ENCODE measurements at regions not wholly inside any gene's neighbourhood (a gene's known extent, or its start where the extent isn't known, plus 50 kb on each side); places are given as distances from the start of the nearest gene placed in this dataset.
A peak's percentile ranks its signal among the peaks of the same experiment; 100 is the strongest.

- peak; percentile 28 to 56; a peak in 3 of 4 replicates for TF ChIP-seq RAD21 (IDR thresholded peaks at IDR 0.05 in 1 of 2, conservative IDR thresholded peaks at IDR 0.05 in 1 of 2; ENCODE audit: low read depth in 2 of 2, low read length in 2 of 2)
- no peak for TF ChIP-seq SAP30 (IDR thresholded peaks at IDR 0.05; ENCODE audit: insufficient read depth, insufficient replicate concordance, low read length)
- TF ChIP-seq POLR2A (IDR thresholded peaks at IDR 0.05; ENCODE audit: control extremely low read depth in 1 of 2, low read depth in 2 of 2, low read length in 2 of 2), result no peak
- peak; percentile 49 to 59 (median 51) for TF ChIP-seq CTCF (IDR thresholded peaks at IDR 0.05; ENCODE audit: control extremely low read depth in 1 of 3, insufficient read depth in 1 of 3, low read depth in 1 of 3, low read length in 3 of 3)
- H3K4ac ChIP-seq (replicated peaks; ENCODE audit: insufficient read length, low read depth, low read length), result no peak overlapping the region
- H3K4me1 ChIP-seq (replicated peaks in 1 of 4; ENCODE audit: control insufficient read depth in 3 of 4, insufficient read depth in 4 of 4, low read length in 3 of 4), result no peaks in the 10 kb centered on the region
- no peak overlapping the region for H2AFZ ChIP-seq (ENCODE audit: low read length)
- H3K4me3 ChIP-seq (ENCODE audit: extremely low read depth in 1 of 4, insufficient read depth in 2 of 4, low read depth in 3 of 4, low read length in 4 of 4), result no peak overlapping the region
- no peak overlapping the region for H3K18ac ChIP-seq (ENCODE audit: extremely low read depth, low read length)
- H3K23me2 ChIP-seq (ENCODE audit: low read depth, low read length), result no peaks in the 10 kb centered on the region
- H3K9me3 ChIP-seq (ENCODE audit: insufficient read depth in 2 of 2, low read depth in 1 of 2, low read length in 1 of 2), result no peaks in the 10 kb centered on the region; a peak in 1 of 4 replicates
- H3K56ac ChIP-seq (replicated peaks; ENCODE audit: insufficient read length, low read depth, low read length), result no peak overlapping the region
- H2BK15ac ChIP-seq (ENCODE audit: low read length), result no peak overlapping the region
- no peaks in the 10 kb centered on the region for H3K36me3 ChIP-seq (ENCODE audit: control insufficient read depth in 2 of 4, insufficient read depth in 4 of 4, low read length in 3 of 4)
- H4K5ac ChIP-seq (ENCODE audit: insufficient read length, low read depth, low read length), result no peak overlapping the region
- H4K91ac ChIP-seq (replicated peaks; ENCODE audit: insufficient read length, low read length), result no peak overlapping the region
- no peak overlapping the region for H3K14ac ChIP-seq (ENCODE audit: insufficient read length)
- H2AK5ac ChIP-seq (ENCODE audit: low read depth, low read length), result no peak overlapping the region
- H3K4me2 ChIP-seq (ENCODE audit: insufficient read depth in 1 of 2, low read depth in 2 of 2, low read length in 2 of 2), result no peak overlapping the region
- H4K20me1 ChIP-seq (replicated peaks in 1 of 2; ENCODE audit: control insufficient read depth in 1 of 2, insufficient read depth in 2 of 2, low read length in 2 of 2), result peaks cover 0 to 2% of the 10 kb centered on the region in 2 experiments
- CTCF ChIA-PET (ENCODE audit: partially characterized antibody), result interaction anchor here (0.6 to 1.9 kb wide), 2 partner anchors 14 to 106 kb away, joined by 4 to 8 read pairs; no protein-coding TSS in a partner anchor
- peaks cover 0 to 2% (median 0%) of the 10 kb centered on the region in 4 experiments; a peak in 1 of 7 replicates for H3K27me3 ChIP-seq (replicated peaks in 1 of 4; ENCODE audit: control insufficient read depth in 3 of 4, extremely low read depth in 1 of 4, insufficient read depth in 3 of 4, low read length in 3 of 4)
- 92% methylated on average over 3 of the region's 3 CpGs; no CpG with 5 or more reads in 1 of the 2 experiments for WGBS, 2 experiments (ENCODE audit: extremely low coverage in 1 of 2, insufficient coverage in 1 of 2, insufficient read length in 1 of 2, insufficient replicate concordance in 2 of 2, low coverage in 1 of 2, low lambda C conversion rate in 2 of 2, missing lambda C conversion rate in 1 of 2)
- H2BK12ac ChIP-seq (ENCODE audit: low read depth, low read length), result no peak overlapping the region
- POLR2A ChIA-PET (ENCODE audit: partially characterized antibody), result no interaction called here
- no peak overlapping the region for H2BK120ac ChIP-seq (replicated peaks; ENCODE audit: low read depth, low read length)
- no peak overlapping the region for H3K9ac ChIP-seq (replicated peaks in 1 of 4; ENCODE audit: extremely low read depth in 1 of 4, low read depth in 3 of 4, low read length in 3 of 4)
- H2BK20ac ChIP-seq (ENCODE audit: low read length), result no peak overlapping the region
- FAIRE-seq, result no peak
- DNase-seq (ENCODE audit: low read depth in 1 of 2, low spot score in 2 of 2), result peak in 1 of 2 experiments; percentile 48
- no peak overlapping the region for H3K23ac ChIP-seq (ENCODE audit: insufficient read length)
- H3K79me2 ChIP-seq (ENCODE audit: control insufficient read depth in 1 of 2, insufficient read depth in 2 of 2, low read length in 2 of 2), result no peaks in the 10 kb centered on the region
- no peak overlapping the region for H4K8ac ChIP-seq (ENCODE audit: extremely low read depth, insufficient read depth, low read length)
- no peak overlapping the region for H2BK5ac ChIP-seq (ENCODE audit: low read depth, low read length)
- no peak overlapping the region for H3K27ac ChIP-seq (ENCODE audit: low read depth, low read length)
- H3K79me1 ChIP-seq (ENCODE audit: low read depth, low read length), result no peaks in the 10 kb centered on the region
Measured at GRCh38 chr9:87075537-87075936, 128.2 kb upstream of the GAS1 start.
